ENCODE measurements at regions not wholly inside any gene's neighbourhood (a gene's known extent, or its start where the extent isn't known, plus 50 kb on each side); places are given as distances from the start of the nearest gene placed in this dataset.

- Histone ChIP-seq H3K4me1 (replicated peaks in 1 of 2; ENCODE audit: control insufficient read depth in 2 of 2, insufficient read depth in 2 of 2, low read length in 2 of 2) (peaks cover 0 to 4% of the 10 kb centered on the region in 2 experiments; a peak in 2 of 5 replicates), H3K9ac (ENCODE audit: insufficient read depth in 1 of 2, low read depth in 2 of 2, low read length in 2 of 2) (no peak overlapping the region), H3K36me3 (ENCODE audit: control insufficient read depth, insufficient read depth, low read length) (no peaks in the 10 kb centered on the region), H3K9me3 (replicated peaks; ENCODE audit: control insufficient read depth, insufficient read depth, low read depth, low read length) (no peaks in the 10 kb centered on the region), H4K20me1 (replicated peaks; ENCODE audit: control insufficient read depth, insufficient read depth, low read length) (no peaks in the 10 kb centered on the region), H3K9me1 (ENCODE audit: control insufficient read depth, insufficient read depth, low read length) (no peaks in the 10 kb centered on the region), H3K79me2 (ENCODE audit: control insufficient read depth, insufficient read depth, low read length) (no peaks in the 10 kb centered on the region), H2AFZ (ENCODE audit: low read depth, low read length) (no peak overlapping the region), H3K4me3 (no peak overlapping the region), H3K27ac (ENCODE audit: extremely low read depth, low read depth, low read length) (no peak overlapping the region), H3K4me2 (ENCODE audit: insufficient read depth, low read length) (no peak overlapping the region), H3K27me3 (ENCODE audit: control insufficient read depth in 2 of 2, insufficient read depth in 2 of 2, low read length in 2 of 2) (peaks cover 5% of the 10 kb centered on the region in 2 experiments; a peak in 2 of 5 replicates)
- intact Hi-C loops (cut with micrococcal nuclease) (no loop called here), in situ Hi-C loops (cut with MboI) (no loop called here)
- WGBS (ENCODE audit: insufficient coverage, low coverage, missing lambda C conversion rate): under 1% methylated on average over 5 of the region's 5 CpGs
- no TSS peak for BruUV-seq (replicated peaks)
- FAIRE-seq: no peak
- no peak for ATAC-seq
- ChIA-PET CTCF (ENCODE audit: low intra/inter-chr PET ratio) (no interaction called here), POLR2A (no interaction called here)
- no peak for DNase-seq (ENCODE audit: extremely low read depth in 1 of 4, low spot score in 3 of 4)
- TF ChIP-seq KLF13 (tag; IDR thresholded peaks at IDR 0.05; ENCODE audit: borderline replicate concordance, low read depth): no peak
- TF ChIP-seq ZNF79 (CRISPR knock-in tag; IDR thresholded peaks at IDR 0.05; ENCODE audit: low read depth): no peak
- TF ChIP-seq FOXP4 (CRISPR knock-in tag; IDR thresholded peaks at IDR 0.05; ENCODE audit: borderline replicate concordance): no peak
- no peak for TF ChIP-seq HINFP (tag; conservative IDR thresholded peaks at IDR 0.05; ENCODE audit: low read depth)
- no peak for TF ChIP-seq ZNF584 (CRISPR knock-in tag; IDR thresholded peaks at IDR 0.05; ENCODE audit: low read depth)
- TF ChIP-seq HIVEP1 (CRISPR knock-in tag; IDR thresholded peaks at IDR 0.05): no peak
- no peak for TF ChIP-seq SIX5 (IDR thresholded peaks at IDR 0.05; ENCODE audit: borderline replicate concordance in 1 of 2, insufficient read depth in 1 of 2, low read depth in 1 of 2, low read length in 2 of 2)
- no peak for TF ChIP-seq PATZ1 (CRISPR knock-in tag; IDR thresholded peaks at IDR 0.05; ENCODE audit: borderline replicate concordance)
- no peak for TF ChIP-seq ZEB2 (IDR thresholded peaks at IDR 0.05)
- TF ChIP-seq UBTF (IDR thresholded peaks at IDR 0.05; ENCODE audit: borderline replicate concordance in 1 of 2, low read depth in 2 of 2, low read length in 2 of 2): no peak
- TF ChIP-seq PML (IDR thresholded peaks at IDR 0.05; ENCODE audit: low read length): no peak
- TF ChIP-seq NR1H2 (CRISPR knock-in tag; IDR thresholded peaks at IDR 0.05): no peak
- no peak for TF ChIP-seq GABPB2 (CRISPR knock-in tag; conservative IDR thresholded peaks at IDR 0.05)
- no peak for TF ChIP-seq TGIF2 (CRISPR knock-in tag; IDR thresholded peaks at IDR 0.05)
Measured at GRCh38 chr9:99436616-99437015, 214.5 kb downstream of the SEC61B start.
